HEK293T (cell line): ENCODE measurements at regions not wholly inside any gene's neighbourhood (a gene's known extent, or its start where the extent isn't known, plus 50 kb on each side); places are given as distances from the start of the nearest gene placed in this dataset.

Experiments
- ARNT ChIP-seq: fragments of 450-650 bp; IDR thresholded peaks from 2 replicates; pipeline ENCODE4 v1.6.1; 2017; ENCODE audit warnings: mild to moderate bottlenecking
- HDGF ChIP-seq: fragments of 450-650 bp; IDR thresholded peaks from 2 replicates; pipeline ENCODE4 v1.6.1; 2017; ENCODE audit warnings: antibody characterized with exemption, borderline replicate concordance
- NFRKB ChIP-seq: fragments of 450-650 bp; IDR thresholded peaks from 2 replicates; pipeline ENCODE4 v1.6.1; 2016; ENCODE audit warnings: mild to moderate bottlenecking, moderate library complexity
- SUZ12 ChIP-seq: fragments of 450-650 bp; IDR thresholded peaks from 2 replicates; pipeline ENCODE4 v1.6.1; 2016; ENCODE audit warnings: mild to moderate bottlenecking

DNA sequence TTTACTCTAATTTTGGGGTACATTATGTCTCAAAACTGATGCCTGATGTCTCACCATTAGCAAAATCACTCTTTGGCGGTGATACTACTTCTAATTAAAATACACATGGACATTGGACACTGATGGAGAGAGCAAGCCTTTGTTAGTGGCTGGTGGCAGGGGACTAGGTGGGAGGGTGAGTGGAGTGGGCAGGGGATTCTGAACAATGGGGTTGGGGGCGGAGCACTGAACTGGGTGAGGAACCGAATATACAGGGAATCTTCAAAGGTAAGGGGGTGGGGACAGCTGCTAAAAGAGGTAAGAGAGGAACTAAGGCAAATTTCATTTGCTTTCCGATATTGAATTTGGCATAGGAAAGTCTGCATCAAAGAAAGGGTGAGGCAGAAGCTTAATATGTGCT, 88.8 kb downstream of the CARTPT start:
- TF ChIP-seq HDGF (no peak), NFRKB (no peak), SUZ12 (no peak), ARNT (no peak)
